ENCODE measurements at regions not wholly inside any gene's neighbourhood (a gene's known extent, or its start where the extent isn't known, plus 50 kb on each side); places are given as distances from the start of the nearest gene placed in this dataset.
"Not testable (repeated sequence)": the region's sequence is repeated elsewhere in the genome, so short reads cannot be mapped to it uniquely, and the experiment has no call there.

DNA sequence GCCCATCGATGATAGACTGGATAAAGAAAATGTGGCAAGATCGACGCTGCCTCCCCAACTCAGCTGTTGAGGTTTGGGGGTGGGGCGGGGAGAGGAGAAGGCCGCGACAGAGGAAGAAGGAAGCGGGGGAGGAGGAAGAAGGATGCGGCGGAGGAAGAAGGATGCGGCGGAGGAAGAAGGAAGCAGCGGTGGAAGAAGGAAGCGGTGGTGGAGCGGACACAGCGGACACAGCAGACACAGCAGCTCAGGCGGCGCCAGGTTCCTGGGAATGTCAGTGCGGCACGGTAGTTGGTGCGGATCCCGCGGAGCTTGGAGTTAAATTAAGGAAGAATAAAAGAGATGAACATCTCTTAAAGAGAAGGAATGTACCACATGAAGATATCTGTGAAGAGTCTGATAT is 163.9 kb upstream of the NT5E start:
- Mint-ChIP-seq H3K4me1 (no peaks in the 10 kb centered on the region), H3K4me3 (no peak overlapping the region), H3K9me3 (peaks cover 3% of the 10 kb centered on the region), H3K36me3 (no peaks in the 10 kb centered on the region), H3K27me3 (peaks cover 4% of the 10 kb centered on the region), H3K27ac (no peak overlapping the region)
- ATAC-seq (ENCODE audit: low read depth) (no peak), DNase-seq (ENCODE audit: low spot score in 2 of 2) (no peak)

DNA sequence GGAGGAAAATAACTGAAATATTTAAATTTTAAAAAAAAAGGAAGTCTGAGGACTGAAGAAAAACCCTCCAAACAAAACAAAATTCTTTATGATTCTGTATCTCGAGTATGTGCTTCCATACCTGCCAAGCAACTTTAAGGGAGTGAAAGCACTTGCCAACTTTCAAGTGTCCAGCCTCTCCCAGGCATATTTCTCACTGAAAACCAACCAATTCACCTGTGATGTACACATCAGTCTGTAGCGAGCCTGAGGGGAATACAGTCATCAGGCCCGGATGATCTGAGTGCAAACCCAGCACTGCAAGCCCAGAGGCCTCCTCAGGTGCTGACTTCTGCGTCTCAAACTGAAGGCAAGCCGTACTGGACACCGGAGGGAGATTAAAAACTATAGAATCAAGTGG is 164.8 kb upstream of the NT5E start:
- Mint-ChIP-seq H3K4me3 (no peak overlapping the region), H3K9me3 (peaks cover 3% of the 10 kb centered on the region), H3K36me3 (no peaks in the 10 kb centered on the region), H3K27ac (no peak overlapping the region), H3K4me1 (no peaks in the 10 kb centered on the region), H3K27me3 (peaks cover 4% of the 10 kb centered on the region)
- DNase-seq (ENCODE audit: low spot score in 2 of 2) (no peak), ATAC-seq (ENCODE audit: low read depth) (no peak)

DNA sequence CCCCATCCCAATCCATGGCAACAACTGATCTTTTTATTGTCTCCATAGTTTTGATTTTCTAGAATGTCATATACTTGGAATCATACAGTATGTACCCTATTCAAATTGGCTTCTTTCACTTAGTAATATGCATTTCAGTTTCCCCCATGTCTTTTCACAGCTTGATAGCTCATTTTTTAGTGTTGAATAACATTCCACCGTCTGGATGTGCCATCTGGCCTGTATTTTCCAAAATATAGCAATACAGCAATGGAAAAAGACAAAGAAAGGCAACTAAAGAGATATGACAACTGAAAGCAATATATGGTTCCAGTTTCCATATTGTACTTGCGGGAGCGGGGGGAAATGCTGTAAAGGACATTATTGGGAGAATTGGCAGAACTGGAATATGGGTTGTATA is 166.4 kb upstream of the NT5E start:
- ATAC-seq (ENCODE audit: low read depth), result no peak
- H3K4me1 Mint-ChIP-seq, result no peaks in the 10 kb centered on the region
- peaks cover 4% of the 10 kb centered on the region for H3K27me3 Mint-ChIP-seq
- no peak for DNase-seq (ENCODE audit: low spot score in 2 of 2)
- no peak overlapping the region for H3K27ac Mint-ChIP-seq
- H3K9me3 Mint-ChIP-seq, result peaks cover 2% of the 10 kb centered on the region
- H3K36me3 Mint-ChIP-seq, result no peaks in the 10 kb centered on the region
- H3K4me3 Mint-ChIP-seq, result no peak overlapping the region

DNA sequence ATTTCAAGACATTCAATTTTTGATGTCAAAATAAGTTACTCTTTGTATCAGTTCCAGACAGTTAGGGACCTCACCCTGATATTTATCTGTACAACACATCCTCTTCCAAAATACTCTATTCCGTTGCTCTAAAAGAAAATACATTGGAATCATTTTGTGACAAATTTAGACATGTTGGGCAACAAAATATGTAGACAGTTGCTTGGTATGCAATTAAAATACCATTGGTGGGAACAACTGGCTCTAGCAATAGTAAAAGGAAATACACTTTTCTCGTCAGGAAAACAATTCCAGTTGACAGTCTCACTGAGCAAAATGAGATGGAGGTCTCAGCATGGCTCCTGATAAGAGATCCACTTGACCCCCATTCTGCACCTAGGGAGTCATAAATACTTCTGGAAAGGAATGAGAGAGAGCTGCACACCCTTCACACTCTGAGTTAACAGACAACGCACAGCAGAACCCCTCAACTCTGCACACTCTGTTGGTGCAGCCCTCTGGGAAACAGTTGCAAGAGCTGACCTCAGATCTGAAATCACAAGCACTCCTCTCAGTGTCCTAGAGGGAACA is 171.3 kb upstream of the NT5E start:
- no peak overlapping the region for H3K27ac Mint-ChIP-seq
- H3K4me1 Mint-ChIP-seq, result no peaks in the 10 kb centered on the region
- peaks cover 5% of the 10 kb centered on the region for H3K9me3 Mint-ChIP-seq
- peaks cover 2% of the 10 kb centered on the region for H3K27me3 Mint-ChIP-seq
- H3K36me3 Mint-ChIP-seq, result no peaks in the 10 kb centered on the region
- no peak overlapping the region for H3K4me3 Mint-ChIP-seq
- ATAC-seq (ENCODE audit: low read depth), result no peak
- no peak for DNase-seq (ENCODE audit: low spot score in 2 of 2)

DNA sequence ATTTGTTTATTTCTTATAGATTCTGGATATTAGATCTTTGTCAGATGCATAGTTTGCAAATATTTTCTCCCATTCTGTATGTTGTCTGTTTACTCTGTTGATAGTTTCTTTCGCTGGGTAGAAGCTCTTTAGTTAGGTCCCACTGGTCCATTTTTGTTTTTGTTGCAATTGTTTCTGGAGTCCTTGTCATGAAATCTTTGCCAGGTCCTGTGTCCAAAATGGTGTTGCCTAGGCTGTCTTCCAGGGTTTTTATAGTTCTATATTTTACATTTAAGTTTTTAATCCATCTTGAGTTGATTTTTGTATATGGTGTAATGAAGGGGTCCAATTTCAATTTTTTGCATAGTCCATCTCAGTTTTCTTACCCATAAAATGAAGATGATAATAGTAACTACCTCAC is 173.9 kb upstream of the NT5E start:
- H3K9me3 Mint-ChIP-seq; H3K36me3 Mint-ChIP-seq; H3K27me3 Mint-ChIP-seq; DNase-seq (ENCODE audit: low spot score in 2 of 2); ATAC-seq (ENCODE audit: low read depth); H3K4me3 Mint-ChIP-seq; H3K27ac Mint-ChIP-seq; H3K4me1 Mint-ChIP-seq: not testable (repeated sequence)

DNA sequence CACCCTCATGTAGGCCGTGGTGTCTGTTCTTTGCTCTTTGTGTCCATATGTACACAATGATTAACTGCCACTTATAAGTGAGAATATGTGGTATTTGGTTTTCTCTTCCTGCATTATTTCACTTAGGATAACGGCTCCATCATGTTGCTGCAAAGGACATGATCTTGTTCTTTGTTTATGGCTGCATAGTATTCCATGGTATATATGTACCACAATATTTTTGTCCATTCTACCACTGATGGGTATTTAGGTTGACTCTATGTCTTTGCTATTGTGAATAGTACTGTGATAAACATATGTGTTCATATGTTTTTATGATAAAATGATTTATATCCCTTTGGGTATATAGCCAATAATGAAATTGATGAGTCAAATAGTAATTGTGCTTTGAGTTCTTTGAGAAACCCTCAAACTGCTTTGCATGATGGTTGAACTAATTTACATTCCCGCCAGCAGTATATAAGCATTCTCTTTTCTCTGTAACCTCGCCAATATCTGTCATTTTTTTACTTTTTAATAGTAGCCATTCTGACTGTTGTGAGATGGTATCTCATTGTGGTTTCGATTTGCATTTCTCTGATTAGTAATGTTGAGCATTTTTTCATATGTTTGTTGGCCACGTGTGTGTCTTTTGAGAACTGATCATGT is 174.4 kb upstream of the NT5E start:
- Mint-ChIP-seq H3K36me3 (no peaks in the 10 kb centered on the region), H3K27ac (no peak overlapping the region), H3K4me3 (no peak overlapping the region), H3K9me3 (peaks cover 6% of the 10 kb centered on the region), H3K4me1 (no peaks in the 10 kb centered on the region), H3K27me3 (peaks cover 2% of the 10 kb centered on the region)
- DNase-seq (ENCODE audit: low spot score in 2 of 2) (no peak), ATAC-seq (ENCODE audit: low read depth) (no peak)

DNA sequence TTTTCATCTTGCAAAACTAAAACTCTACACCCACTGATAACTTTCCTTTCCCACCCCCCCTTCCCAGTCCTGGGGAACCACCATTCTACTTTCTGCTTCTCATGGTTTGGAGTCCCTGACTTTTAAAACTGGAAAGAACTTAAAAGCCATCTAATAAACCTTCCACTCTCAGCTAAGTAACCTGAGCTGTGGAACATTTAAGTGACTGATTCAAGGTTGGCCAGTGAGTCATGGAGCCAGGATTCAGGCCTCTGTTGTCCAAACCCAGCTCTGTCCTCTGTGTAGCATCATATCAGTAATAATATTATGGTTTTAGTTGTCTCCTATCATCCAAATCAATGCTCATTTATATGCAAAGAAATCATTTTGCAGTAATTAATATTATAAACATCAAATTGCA is 176.0 kb upstream of the NT5E start:
- no peak for DNase-seq (ENCODE audit: low spot score in 2 of 2)
- no peak overlapping the region for H3K27ac Mint-ChIP-seq
- H3K9me3 Mint-ChIP-seq, result peaks cover 6% of the 10 kb centered on the region
- H3K36me3 Mint-ChIP-seq, result no peaks in the 10 kb centered on the region
- no peak for ATAC-seq (ENCODE audit: low read depth)
- H3K4me1 Mint-ChIP-seq, result no peaks in the 10 kb centered on the region
- H3K4me3 Mint-ChIP-seq, result no peak overlapping the region
- peaks cover 2% of the 10 kb centered on the region for H3K27me3 Mint-ChIP-seq

DNA sequence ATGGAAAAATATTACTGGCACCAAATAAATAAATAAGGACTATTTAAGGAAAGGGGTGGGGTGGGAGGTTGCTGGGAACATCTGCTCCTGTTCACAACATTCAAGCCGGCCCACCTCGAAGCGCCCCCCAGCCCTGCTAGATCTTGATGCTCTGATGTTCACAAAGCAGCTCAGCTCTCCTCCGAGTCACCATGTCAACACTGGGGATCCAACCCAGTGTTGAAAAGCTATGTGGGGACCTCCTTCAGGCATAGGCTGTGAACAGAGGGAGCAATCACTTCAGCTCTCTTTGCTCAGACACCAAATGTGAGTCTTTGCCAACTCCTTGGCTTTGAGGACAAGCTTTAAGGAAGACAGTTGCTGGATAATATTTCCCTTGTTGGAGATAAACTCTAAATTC is 176.8 kb upstream of the NT5E start:
- peaks cover 2% of the 10 kb centered on the region for H3K27me3 Mint-ChIP-seq
- H3K4me3 Mint-ChIP-seq, result no peak overlapping the region
- ATAC-seq (ENCODE audit: low read depth) (no peak), DNase-seq (ENCODE audit: low spot score in 2 of 2) (no peak)
- H3K36me3 Mint-ChIP-seq, result no peaks in the 10 kb centered on the region
- no peaks in the 10 kb centered on the region for H3K4me1 Mint-ChIP-seq
- H3K9me3 Mint-ChIP-seq, result peaks cover 6% of the 10 kb centered on the region
- no peak overlapping the region for H3K27ac Mint-ChIP-seq

DNA sequence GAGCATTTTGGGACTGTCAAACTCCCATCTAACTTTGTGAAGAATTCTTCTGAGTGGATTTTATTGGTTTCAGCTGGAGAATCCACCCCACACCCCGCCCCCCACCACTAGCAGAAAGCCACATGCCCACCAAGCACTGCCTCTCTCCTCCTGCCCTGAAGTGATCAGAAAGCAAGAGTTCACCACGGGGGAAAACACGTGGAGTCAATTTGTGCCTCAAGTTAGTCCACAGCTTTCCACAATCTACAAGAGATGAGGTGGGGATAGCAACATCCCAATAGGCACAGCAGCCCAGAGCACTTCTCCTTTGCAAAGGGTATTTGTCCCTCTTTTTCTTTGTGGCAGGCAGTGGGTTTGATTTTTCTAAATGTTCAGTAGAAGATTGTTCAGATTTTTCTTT is 177.3 kb upstream of the NT5E start:
- DNase-seq (ENCODE audit: low spot score in 2 of 2) (no peak), ATAC-seq (ENCODE audit: low read depth) (no peak)
- Mint-ChIP-seq H3K27ac (no peak overlapping the region), H3K4me1 (no peaks in the 10 kb centered on the region), H3K36me3 (no peaks in the 10 kb centered on the region), H3K27me3 (peaks cover 2% of the 10 kb centered on the region), H3K9me3 (peaks cover 6% of the 10 kb centered on the region), H3K4me3 (no peak overlapping the region)

DNA sequence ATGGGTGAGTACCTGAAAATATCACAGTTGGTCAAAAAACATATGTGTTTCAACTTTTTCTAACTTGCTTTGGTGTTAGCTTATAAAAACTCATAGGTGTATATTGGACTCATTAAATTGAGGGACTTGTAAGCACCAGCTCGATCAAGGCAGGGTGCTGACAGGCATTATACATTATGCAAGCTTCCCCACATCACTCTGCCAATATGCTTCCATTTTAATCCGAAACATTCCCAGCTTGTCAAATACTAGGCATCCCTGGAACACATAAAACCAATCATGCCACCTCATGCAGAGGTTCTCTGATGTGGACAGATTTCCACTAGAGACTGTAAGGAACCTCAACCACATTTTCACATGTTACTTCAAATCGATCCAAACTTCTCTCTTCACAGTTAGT is 187.3 kb upstream of the NT5E start:
- Mint-ChIP-seq H3K27me3 (peaks cover 2% of the 10 kb centered on the region), H3K27ac (no peak overlapping the region), H3K4me1 (no peaks in the 10 kb centered on the region), H3K4me3 (no peak overlapping the region), H3K9me3 (peaks cover 2% of the 10 kb centered on the region), H3K36me3 (no peaks in the 10 kb centered on the region)
- DNase-seq (ENCODE audit: low spot score in 2 of 2) (no peak), ATAC-seq (ENCODE audit: low read depth) (no peak)

DNA sequence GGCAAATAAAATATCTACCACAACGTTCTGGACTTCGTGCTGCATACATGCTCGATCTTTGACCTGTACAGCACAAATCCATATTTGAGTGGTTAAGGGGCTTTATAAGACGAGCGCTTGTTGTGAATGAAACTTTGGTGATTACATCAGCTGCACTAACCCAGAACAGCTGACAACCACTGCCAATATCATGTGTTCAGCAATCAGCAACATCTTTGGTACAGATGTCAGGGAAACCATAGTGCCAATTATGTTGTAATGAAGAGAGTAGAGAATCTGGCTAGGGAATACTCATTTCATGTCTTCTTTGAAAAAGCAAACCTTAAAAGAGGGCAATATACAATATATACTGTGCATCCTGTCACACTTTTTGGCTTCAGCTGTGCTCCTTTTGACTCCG is 188.6 kb upstream of the NT5E start:
- no peak for DNase-seq (ENCODE audit: low spot score in 2 of 2)
- ATAC-seq (ENCODE audit: low read depth), result no peak
- Mint-ChIP-seq H3K27ac (no peak overlapping the region), H3K36me3 (no peaks in the 10 kb centered on the region), H3K4me3 (no peak overlapping the region), H3K9me3 (no peaks in the 10 kb centered on the region), H3K27me3 (no peaks in the 10 kb centered on the region), H3K4me1 (no peaks in the 10 kb centered on the region)

DNA sequence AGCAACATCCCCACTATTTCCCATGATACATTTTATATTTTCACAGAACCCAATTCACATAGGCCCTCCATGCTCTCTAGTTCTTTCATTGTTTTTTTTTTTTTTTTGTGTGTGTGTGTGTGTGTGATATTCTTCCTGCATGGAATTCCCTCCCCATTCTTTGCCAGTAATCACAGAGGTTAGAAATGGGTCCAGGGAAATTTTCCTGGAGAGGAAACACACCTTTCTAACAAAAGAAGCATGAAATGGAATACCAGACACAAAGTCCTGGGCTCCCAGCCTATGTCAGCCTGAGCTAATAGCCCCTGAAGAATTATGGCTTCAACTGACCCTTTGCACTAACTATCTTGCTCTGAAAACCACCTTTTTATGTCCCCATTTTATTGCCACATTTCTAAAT is 194.2 kb upstream of the NT5E start:
- Mint-ChIP-seq H3K9me3 (peaks cover 5% of the 10 kb centered on the region), H3K27ac (no peak overlapping the region), H3K4me3 (no peak overlapping the region), H3K36me3 (no peaks in the 10 kb centered on the region), H3K27me3 (peaks cover 4% of the 10 kb centered on the region), H3K4me1 (no peaks in the 10 kb centered on the region)
- no peak for DNase-seq (ENCODE audit: low spot score in 2 of 2)
- no peak for ATAC-seq (ENCODE audit: low read depth)

DNA sequence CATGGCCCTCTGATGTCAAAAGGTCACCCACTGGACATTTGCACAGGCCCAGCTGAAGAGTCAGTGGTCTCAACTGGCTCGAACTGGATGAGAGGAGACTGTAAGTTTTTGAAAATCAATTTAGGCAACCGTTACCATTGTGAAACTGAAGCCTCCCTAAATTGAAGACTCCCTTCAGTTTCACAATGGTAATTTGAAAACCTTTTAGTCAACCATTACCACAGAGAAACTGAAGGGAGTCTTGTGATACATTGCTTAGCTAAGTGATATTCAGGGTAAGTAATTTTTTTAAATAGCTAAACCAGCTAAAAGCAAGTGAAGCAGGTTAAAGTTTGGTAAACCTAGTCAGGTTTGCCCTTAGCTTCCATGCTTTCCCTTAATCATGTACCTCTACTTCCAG is 197.3 kb upstream of the NT5E start:
- Mint-ChIP-seq H3K4me1 (no peaks in the 10 kb centered on the region), H3K4me3 (no peak overlapping the region), H3K36me3 (no peaks in the 10 kb centered on the region), H3K27ac (no peak overlapping the region), H3K27me3 (peaks cover 4% of the 10 kb centered on the region), H3K9me3 (peaks cover 5% of the 10 kb centered on the region)
- ATAC-seq (ENCODE audit: low read depth) (no peak), DNase-seq (ENCODE audit: low spot score in 2 of 2) (no peak)

DNA sequence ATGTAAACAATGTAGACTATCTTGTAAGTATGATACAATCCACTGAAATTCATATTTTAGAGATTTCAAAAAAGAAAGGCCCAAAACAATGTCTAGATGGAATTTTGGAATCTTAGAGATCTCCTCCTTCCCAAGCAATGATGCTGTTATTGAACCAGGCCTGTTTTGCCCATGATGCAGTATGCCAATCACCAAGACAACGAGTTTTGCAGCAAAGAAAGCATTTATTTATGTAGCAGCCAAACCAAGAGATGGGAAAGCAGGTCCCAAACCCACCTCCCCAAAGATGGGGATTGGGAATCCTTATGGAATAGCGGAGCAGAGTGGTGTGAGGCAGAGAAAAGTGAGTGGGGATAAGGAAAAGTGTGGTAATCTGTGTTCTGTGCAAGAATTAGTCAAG is 197.8 kb upstream of the NT5E start:
- H3K9me3 Mint-ChIP-seq, result peaks cover 5% of the 10 kb centered on the region
- DNase-seq (ENCODE audit: low spot score in 2 of 2), result no peak
- H3K27me3 Mint-ChIP-seq, result peaks cover 4% of the 10 kb centered on the region
- no peak for ATAC-seq (ENCODE audit: low read depth)
- H3K4me1 Mint-ChIP-seq, result no peaks in the 10 kb centered on the region
- no peak overlapping the region for H3K27ac Mint-ChIP-seq
- no peak overlapping the region for H3K4me3 Mint-ChIP-seq
- no peaks in the 10 kb centered on the region for H3K36me3 Mint-ChIP-seq

DNA sequence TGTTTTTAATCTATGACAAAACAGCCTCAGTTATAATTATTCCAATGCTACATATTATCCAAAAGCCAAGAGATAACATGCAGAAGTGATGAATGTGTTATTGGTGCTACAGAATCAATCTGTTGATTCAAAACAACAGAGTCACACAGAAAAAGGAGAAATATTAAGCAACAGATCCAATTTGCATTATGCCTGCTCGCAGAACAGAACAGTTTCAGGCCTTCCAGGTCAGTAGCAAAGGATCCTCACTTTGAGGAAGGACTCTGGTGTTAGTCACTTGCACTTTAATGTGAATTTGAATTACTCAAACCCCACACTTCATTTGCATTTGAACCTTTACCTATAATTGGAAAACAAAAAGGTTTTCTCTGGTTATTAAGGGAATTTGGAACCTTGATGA is 198.6 kb upstream of the NT5E start:
- H3K36me3 Mint-ChIP-seq, result no peaks in the 10 kb centered on the region
- ATAC-seq (ENCODE audit: low read depth) (no peak), DNase-seq (ENCODE audit: low spot score in 2 of 2) (no peak)
- H3K4me3 Mint-ChIP-seq, result no peak overlapping the region
- H3K27me3 Mint-ChIP-seq, result peaks cover 4% of the 10 kb centered on the region
- no peak overlapping the region for H3K27ac Mint-ChIP-seq
- no peaks in the 10 kb centered on the region for H3K4me1 Mint-ChIP-seq
- H3K9me3 Mint-ChIP-seq, result peaks cover 7% of the 10 kb centered on the region

Measured in memory B cell (primary cell).